OCI-LY7 (cell line): ENCODE measurements at regions not wholly inside any gene's neighbourhood (a gene's known extent, or its start where the extent isn't known, plus 50 kb on each side); places are given as distances from the start of the nearest gene placed in this dataset.

Source experiments
- BruUV-seq: library from RNA; stranded (reverse); fragments of 400-500 nt; replicated peaks from 2 replicates; lab custom pipeline; 2021; lab: Mats Ljungman, UMichigan
- CTCF ChIA-PET: fragments of 300-600 bp; sonication (Branson Sonifier 250); formaldehyde crosslinking; loops from one replicate; lab custom pipeline; 2022; ENCODE audit warnings: antibody characterized with exemption; ENCODE audit not compliant: unreplicated experiment; lab: Charles Lee
- POLR2A ChIA-PET: fragments of 300-600 bp; sonication (Branson Sonifier 250); formaldehyde crosslinking; loops from one replicate; lab custom pipeline; 2022; ENCODE audit warnings: antibody characterized with exemption; lab: Charles Lee
- DNase-seq: peaks from one replicate; pipeline ENCODE4 v3.0.0-alpha.2; 2015; ENCODE audit warnings: low spot score
- H2AFZ ChIP-seq: fragments of 200-600 bp; sonication (generic), shearing (Covaris generic); 2 replicates; pipeline ENCODE4 v1.6.1; 2014; ENCODE audit warnings: mild to moderate bottlenecking, antibody characterized with exemption, low read length, moderate library complexity
- H3K27ac ChIP-seq: fragments of 200-600 bp; sonication (generic); 2 replicates; pipeline ENCODE4 v1.5.1; 2014; ENCODE audit warnings: mixed run types, low read depth, mild to moderate bottlenecking, moderate library complexity, low read length, inconsistent platforms; ENCODE audit not compliant: poor library complexity, severe bottlenecking
- H3K36me3 ChIP-seq: fragments of 200-600 bp; sonication (generic); 2 replicates; pipeline ENCODE4 v1.6.1; 2014; ENCODE audit warnings: mild to moderate bottlenecking, antibody characterized with exemption, low read length, moderate library complexity, mixed read lengths; ENCODE audit not compliant: insufficient read depth
- H3K4me1 ChIP-seq: fragments of 200-600 bp; sonication (generic); 2 replicates; pipeline ENCODE4 v1.5.1; 2014; ENCODE audit warnings: mild to moderate bottlenecking, low read length; ENCODE audit not compliant: insufficient read depth, poor library complexity, severe bottlenecking
- H3K4me2 ChIP-seq: fragments of 200-600 bp; sonication (generic); 2 replicates; pipeline ENCODE4 v1.6.1; 2014; ENCODE audit warnings: mild to moderate bottlenecking, low read length
- H3K4me3 ChIP-seq: fragments of 200-600 bp; sonication (generic); 2 replicates; pipeline ENCODE4 v1.5.1; 2014; ENCODE audit warnings: mild to moderate bottlenecking, low read depth, low read length; ENCODE audit not compliant: poor library complexity, severe bottlenecking
- H3K79me2 ChIP-seq: fragments of 200-600 bp; sonication (generic); 2 replicates; pipeline ENCODE4 v1.6.1; 2016; ENCODE audit warnings: low read depth, mild to moderate bottlenecking, low read length, moderate library complexity, mixed read lengths; ENCODE audit not compliant: insufficient read depth
- H3K9me2 ChIP-seq: fragments of 200-600 bp; sonication (generic); 2 replicates; pipeline ENCODE4 v1.6.1; 2016; ENCODE audit warnings: mild to moderate bottlenecking, low read length, mixed read lengths; ENCODE audit not compliant: insufficient read depth
- H3K9me3 ChIP-seq: fragments of 200-600 bp; sonication (generic); 2 replicates; pipeline ENCODE4 v1.6.1; 2014; ENCODE audit warnings: mild to moderate bottlenecking, mixed run types, low read length, mixed read lengths
- H4K20me1 ChIP-seq: fragments of 200-600 bp; sonication (generic); 2 replicates; pipeline ENCODE4 v1.6.1; 2014; ENCODE audit warnings: mild to moderate bottlenecking, antibody characterized with exemption, low read length, moderate library complexity, mixed read lengths; ENCODE audit not compliant: insufficient read depth
- CTCF ChIP-seq: fragments of 200-600 bp; sonication (generic); conservative IDR thresholded peaks from 2 replicates; pipeline ENCODE4 v1.5.1; 2014; ENCODE audit warnings: mild to moderate bottlenecking, antibody characterized with exemption, low read length, moderate library complexity, mixed read lengths
- EZH2phosphoT487 ChIP-seq: fragments of 200-600 bp; sonication (generic); IDR thresholded peaks from 2 replicates; pipeline ENCODE4 v1.6.1; 2018; ENCODE audit warnings: low read depth, borderline replicate concordance, mild to moderate bottlenecking, mixed run types, antibody characterized with exemption, low read length, moderate library complexity, mixed read lengths
- intact Hi-C: fragments of 100-400 bp; cut with micrococcal nuclease; formaldehyde crosslinking; loops from one replicate; pipeline ENCODE4 v1.10.0; 2022; ENCODE audit not compliant: unreplicated experiment

GRCh38 chr18:26746398-26746797 lies 119.1 kb downstream of the AQP4 start:
- H3K27ac ChIP-seq = no peak overlapping the region
- no peak for TF ChIP-seq EZH2phosphoT487
- no peak for TF ChIP-seq CTCF
- H2AFZ ChIP-seq = no peak overlapping the region
- no peaks in the 10 kb centered on the region for H3K36me3 ChIP-seq
- no peak overlapping the region for H3K4me3 ChIP-seq
- no peaks in the 10 kb centered on the region for H3K9me3 ChIP-seq
- no peak for DNase-seq
- intact Hi-C loops = no loop called here
- no TSS peak for BruUV-seq
- H3K79me2 ChIP-seq = no peaks in the 10 kb centered on the region
- H4K20me1 ChIP-seq = no peaks in the 10 kb centered on the region
- ChIA-PET POLR2A (no interaction called here), CTCF (no interaction called here)
- H3K4me2 ChIP-seq = no peak overlapping the region
- no peaks in the 10 kb centered on the region for H3K4me1 ChIP-seq
- no peaks in the 10 kb centered on the region for H3K9me2 ChIP-seq

- Histone ChIP-seq H3K4me1 (no peaks in the 10 kb centered on the region), H3K4me3 (no peak overlapping the region), H2AFZ (no peak overlapping the region), H3K9me2 (no peaks in the 10 kb centered on the region), H3K79me2 (no peaks in the 10 kb centered on the region), H3K9me3 (no peaks in the 10 kb centered on the region), H3K4me2 (no peak overlapping the region), H4K20me1 (no peaks in the 10 kb centered on the region), H3K27ac (no peak overlapping the region), H3K36me3 (no peaks in the 10 kb centered on the region)
- DNase-seq = no peak
- CTCF ChIA-PET = interaction anchor here (0.6 kb wide), 1 partner anchor 461 kb away, joined by 3 read pairs; no protein-coding TSS in a partner anchor
- TF ChIP-seq EZH2phosphoT487 (no peak), CTCF (no peak)
- intact Hi-C loops = no loop called here
- POLR2A ChIA-PET = no interaction called here
- BruUV-seq = no TSS peak
Measured at GRCh38 chr18:26745288-26746181, 120.0 kb downstream of the AQP4 start.

GRCh38 chr18:26741758-26742157 lies 123.7 kb downstream of the AQP4 start:
- Histone ChIP-seq H3K36me3 (no peaks in the 10 kb centered on the region), H4K20me1 (no peaks in the 10 kb centered on the region), H3K4me2 (no peak overlapping the region), H2AFZ (no peak overlapping the region), H3K79me2 (no peaks in the 10 kb centered on the region), H3K9me2 (no peaks in the 10 kb centered on the region), H3K4me3 (no peak overlapping the region), H3K27ac (no peak overlapping the region), H3K4me1 (no peaks in the 10 kb centered on the region), H3K9me3 (no peaks in the 10 kb centered on the region)
- CTCF ChIA-PET = no interaction called here
- intact Hi-C loops = no loop called here
- POLR2A ChIA-PET = no interaction called here
- no peak for DNase-seq
- BruUV-seq = no TSS peak
- TF ChIP-seq CTCF = no peak
- TF ChIP-seq EZH2phosphoT487 = no peak
